ENCODE measurements at regions not wholly inside any gene's neighbourhood (a gene's known extent, or its start where the extent isn't known, plus 50 kb on each side); places are given as distances from the start of the nearest gene placed in this dataset.

GRCh38 chr22:49086606-49087157 is 741.0 kb downstream of the BRD1 start (continued):
- TF ChIP-seq ZNF142 (CRISPR knock-in tag; IDR thresholded peaks at IDR 0.05): no peak
- TF ChIP-seq ZNF883 (CRISPR knock-in tag; IDR thresholded peaks at IDR 0.05; ENCODE audit: not compliant biosample characterization): no peak
- TF ChIP-seq TOPORS (CRISPR knock-in tag; IDR thresholded peaks at IDR 0.05): no peak
- no peak for TF ChIP-seq ZNF33A (CRISPR knock-in tag; IDR thresholded peaks at IDR 0.05; ENCODE audit: borderline replicate concordance)
- TF ChIP-seq ZNF337 (CRISPR knock-in tag; IDR thresholded peaks at IDR 0.05; ENCODE audit: borderline replicate concordance, low read depth): no peak
- TF ChIP-seq ZFP36 (IDR thresholded peaks at IDR 0.05; ENCODE audit: borderline replicate concordance, low read depth, low read length, partially characterized antibody): no peak
- TF ChIP-seq ZSCAN20 (CRISPR knock-in tag; IDR thresholded peaks at IDR 0.05; ENCODE audit: borderline replicate concordance): no peak
- no peak for TF ChIP-seq MAZ (IDR thresholded peaks at IDR 0.05; ENCODE audit: borderline replicate concordance, low read depth, low read length)
- no peak for TF ChIP-seq MAZ (CRISPR knock-in tag; IDR thresholded peaks at IDR 0.05; ENCODE audit: low read depth)
- no peak for TF ChIP-seq GTF3A (CRISPR knock-in tag; conservative IDR thresholded peaks at IDR 0.05)
- no peak for TF ChIP-seq IRF1 (CRISPR knock-in tag; IDR thresholded peaks at IDR 0.05; ENCODE audit: low read depth)

All from HepG2 (cell line).